ENCODE measurements at regions not wholly inside any gene's neighbourhood (a gene's known extent, or its start where the extent isn't known, plus 50 kb on each side); places are given as distances from the start of the nearest gene placed in this dataset.

DNA sequence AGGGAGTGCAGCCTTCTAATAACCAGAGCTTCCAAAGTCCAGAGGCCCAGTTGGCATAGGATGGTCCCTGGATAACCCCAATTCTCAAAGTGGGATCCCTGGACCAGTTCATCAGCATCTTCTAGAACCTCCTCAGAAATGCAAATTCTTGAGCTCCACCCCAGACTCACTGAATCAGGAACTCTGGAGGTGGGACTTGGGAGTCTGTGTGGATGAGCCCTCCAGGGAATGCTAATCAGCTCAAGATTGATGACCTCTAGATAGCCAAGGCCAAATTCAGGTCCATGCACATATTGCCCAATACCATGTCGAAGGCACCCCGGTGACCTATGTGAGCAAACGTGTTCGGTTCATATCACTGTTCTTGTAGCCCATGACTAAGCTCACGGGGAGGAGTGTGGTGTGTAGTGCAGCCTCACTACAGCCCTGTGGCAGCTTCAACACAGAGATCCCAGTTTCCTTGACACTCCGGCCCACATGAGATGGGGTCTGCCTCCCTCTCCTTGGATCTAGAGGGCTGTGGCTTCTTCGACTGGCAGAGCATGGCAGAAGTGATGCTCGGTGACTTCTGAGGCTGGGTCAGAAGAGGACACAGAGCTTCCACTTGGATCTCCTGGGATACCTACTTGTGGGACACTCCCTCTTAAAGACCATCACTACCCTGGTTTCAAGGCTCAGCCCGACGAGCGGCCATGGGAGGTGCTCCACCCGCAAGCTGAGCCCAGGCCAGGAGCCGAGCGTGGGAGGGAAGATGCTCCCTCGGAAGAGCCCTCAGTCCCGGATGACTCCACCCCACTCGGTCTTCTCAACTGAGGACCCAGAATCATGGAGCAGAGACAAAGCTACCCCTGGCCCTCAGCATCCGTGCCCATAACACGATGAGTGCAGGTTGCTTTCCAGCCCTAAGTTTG lies 151.1 kb upstream of the CST7 start:
- DNase-seq = no peak

DNA sequence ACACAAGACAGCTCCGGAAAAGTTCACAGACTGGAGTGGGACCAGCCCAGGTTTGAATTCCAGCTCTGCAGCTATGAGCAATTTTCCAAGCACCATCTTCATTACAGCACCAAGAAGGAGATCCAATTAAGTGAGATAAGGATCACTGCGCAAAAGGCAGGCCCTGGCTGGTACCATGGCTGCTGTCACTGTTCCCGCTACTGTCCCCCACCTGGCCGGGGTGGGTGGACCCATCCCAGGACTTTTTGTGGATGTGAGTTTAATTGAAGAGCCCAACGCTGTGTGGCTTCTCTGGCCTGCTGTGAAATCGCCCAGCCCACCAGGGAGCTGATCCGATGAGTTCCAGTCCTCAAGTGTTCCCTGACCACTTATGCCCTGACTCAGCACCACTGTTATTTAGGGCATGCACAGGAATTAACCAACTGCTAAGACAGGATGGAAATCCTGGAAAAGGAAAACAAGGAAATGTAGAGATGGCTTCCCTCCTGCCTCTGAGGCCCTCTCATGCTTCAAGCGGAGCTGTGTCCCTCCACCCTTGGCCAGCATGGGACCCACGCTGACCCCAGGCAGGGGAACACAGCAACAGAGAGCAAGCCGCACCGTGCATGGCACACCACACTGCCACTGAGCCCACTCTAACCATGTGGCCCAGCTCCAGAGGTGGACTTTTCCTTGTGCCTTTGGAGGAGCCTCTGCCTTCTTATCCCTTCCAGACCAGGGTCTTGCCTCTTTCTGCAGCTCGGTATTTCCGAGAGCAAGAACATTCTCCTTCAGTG lies 150.0 kb upstream of the CST7 start:
- no peak for DNase-seq

DNA sequence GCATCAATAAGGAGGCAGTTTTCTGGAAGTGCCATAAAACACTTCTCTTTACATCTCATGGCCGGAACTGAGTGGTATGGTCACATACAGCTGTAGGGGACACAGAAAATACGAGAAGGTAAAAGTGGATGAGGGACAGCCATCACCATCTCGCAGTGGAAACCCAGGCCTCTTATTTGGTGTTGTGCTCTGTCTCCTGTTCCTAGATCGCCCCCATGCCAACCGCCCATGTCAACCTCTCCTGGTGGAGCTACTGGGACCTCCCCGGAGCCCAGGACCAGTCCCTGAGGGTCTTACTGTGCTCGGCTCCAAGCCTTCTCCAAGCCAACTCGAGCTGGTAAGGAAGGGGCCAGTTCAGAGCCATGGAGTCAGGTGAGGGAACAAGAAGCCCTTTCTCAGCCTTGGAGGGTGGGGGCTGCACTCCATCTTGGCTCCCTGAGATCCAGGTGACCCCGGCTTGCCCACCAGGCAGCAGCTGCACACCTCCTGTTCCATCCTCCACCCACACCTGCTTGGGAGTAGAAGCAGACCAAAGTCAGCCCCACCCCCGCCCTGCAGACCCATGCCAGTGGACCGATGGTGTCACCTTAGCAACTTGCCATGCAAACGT lies 149.0 kb upstream of the CST7 start:
- no peak for DNase-seq

DNA sequence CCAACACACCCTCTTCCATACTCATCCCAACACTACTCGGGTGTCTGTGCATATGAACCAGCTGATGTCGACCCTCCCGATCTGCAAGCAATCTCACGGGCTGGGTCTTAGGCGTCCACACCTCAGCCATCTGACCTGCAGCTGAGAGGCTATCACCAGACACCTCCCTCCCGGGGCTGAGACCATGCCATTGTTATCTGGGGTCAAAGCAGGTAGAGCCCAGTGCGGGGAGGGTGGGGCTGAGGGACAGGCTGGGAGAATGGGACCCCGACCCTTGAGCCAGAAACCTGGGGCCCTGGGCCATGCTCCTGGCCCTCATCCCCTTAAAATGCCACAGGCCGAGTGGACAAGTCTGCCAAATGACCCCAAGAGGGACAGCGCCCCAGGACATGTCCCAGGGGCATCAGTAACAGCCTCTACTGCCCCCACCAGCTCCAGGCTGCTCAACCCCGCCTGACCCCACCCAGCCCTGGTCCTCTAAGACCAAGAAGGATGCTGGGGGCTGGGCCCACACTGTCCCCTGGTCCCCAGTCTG lies 146.7 kb upstream of the CST7 start:
- no peak for DNase-seq

DNA sequence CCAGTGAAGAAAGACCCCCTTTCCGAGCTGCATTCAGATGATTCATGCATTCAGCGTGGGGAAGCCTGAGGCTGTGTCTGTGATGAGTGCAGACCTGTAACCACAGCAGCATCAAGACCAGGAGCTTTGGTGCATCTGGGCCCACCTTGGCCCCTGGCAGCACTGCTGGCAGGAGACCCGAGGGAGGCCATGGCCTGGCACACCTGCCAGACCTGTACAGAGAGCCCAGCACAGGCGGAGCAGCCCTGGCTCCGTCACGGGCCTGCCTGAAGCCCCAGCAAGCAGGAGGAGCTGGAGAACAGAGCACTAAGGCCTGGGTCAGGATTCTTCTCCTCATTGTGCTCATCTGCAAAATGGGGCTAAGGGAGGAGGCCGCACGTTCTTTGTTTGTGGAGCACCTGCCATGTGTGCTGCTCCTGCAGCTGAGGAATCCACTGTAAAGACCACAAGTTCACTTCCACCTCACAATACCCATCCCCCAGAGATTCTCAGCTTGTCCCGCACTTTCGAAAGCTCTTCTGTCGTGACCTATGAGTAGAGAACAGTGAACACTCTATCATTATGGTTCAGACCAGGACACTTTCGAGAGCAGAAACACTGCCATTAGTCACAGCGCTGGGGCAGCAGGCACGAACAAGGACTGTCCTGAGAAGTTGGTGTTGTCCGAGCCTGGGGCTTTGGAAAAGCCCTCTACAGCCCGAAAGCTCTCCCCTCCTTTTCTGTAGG lies 144.4 kb upstream of the CST7 start:
- no peak for DNase-seq

DNA sequence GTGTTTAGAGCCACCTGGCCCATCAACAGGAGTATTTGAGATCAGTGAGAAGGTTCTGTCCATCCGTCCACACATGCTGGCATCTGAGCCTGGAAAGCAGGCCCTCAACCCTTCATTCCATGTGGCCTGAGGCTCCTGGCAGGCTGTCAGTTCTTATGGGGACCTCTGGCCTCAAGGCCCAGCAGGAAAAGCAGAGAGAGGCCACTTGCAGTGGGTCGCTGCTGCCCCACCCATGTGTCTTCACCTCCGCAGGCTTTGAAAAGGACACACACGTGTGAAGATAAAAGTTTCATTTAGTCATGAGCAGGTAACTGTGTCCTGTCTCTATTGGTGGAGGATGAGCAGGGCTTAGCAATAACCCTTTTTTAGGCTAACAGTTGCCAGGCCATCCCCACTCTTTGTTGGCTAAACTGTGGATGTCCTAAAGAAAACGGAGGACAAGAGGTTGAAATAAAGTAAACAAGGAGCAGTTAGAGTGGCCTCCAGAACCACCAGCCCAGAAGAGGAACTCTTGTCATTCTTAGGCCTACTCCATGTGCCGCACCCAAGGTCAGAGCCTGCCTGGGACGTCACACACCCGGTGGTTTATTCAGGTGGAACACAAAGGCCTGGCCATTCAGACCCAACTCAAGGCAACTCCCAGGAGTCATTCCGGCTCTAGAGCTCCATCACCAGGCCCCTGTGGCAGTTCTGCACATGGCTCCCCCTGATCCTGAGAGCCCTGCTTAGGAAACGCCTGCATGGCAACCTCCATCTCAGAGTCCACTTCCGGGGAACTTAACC lies 143.4 kb upstream of the CST7 start:
- no peak for DNase-seq

DNA sequence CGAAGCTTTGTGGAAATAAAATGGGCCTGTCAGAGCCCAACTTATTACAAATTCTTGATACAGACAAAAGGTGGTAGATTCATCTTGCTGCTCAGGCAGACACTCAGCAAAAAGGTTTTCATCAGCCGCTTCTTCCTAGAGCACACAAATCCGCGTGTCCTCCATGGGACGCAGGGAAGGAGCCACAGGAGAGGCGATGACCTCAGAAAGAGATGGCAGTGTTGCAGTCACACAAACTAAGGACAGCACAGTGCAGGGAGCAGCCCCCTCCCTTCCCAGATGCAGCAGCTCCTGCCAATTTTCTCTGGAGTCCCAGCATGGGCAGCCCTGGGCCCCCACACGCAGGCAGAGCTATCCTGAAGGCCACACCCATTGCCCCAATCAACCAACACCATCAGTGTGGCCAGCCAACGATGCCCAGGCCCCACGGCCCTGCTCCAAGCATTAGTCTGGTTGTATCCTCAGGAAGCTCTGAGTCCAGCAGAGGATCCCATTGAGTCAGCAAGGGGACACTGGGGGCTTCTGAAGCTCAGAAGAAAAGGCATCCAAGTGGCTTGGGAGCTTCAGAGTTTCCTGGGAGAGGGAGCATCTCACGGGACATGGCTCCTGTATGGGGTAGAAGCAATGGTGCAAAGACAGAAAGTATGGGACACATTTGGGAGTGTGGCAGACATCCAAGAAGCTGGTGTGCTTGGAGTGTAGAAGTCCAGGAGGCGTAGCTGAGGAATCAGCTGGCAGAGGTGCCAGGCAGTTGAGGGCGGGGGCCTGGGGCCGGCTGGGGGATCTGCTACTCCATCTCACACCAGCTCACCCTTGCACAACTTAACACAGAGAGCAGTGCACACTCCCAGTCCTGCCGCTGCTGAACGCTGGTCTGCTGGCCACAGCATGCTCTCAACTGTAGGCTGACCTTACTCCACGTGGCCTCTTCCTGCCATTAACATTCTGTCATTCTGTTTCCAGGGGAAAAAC lies 142.1 kb upstream of the CST7 start:
- DNase-seq = no peak

DNA sequence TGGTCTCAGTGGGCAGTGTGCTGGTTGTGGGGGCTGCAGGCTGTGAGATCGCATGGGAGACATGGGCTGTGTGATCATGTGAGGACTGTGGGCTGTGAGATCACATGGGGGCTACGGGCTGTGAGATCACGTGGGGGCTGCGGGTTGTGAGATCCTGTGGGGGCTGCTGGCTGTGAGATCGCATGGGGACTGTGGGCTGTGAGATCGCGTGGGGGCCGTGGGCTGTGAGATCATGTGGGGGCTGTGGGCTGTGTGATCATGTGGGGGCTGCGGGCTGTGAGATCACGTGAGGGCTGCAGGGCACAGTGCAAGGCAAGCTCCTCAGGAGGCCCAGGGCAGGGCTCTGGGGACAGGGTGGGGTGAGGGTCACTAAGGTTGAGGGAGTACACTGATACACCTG lies 140.5 kb upstream of the CST7 start:
- DNase-seq = no peak

DNA sequence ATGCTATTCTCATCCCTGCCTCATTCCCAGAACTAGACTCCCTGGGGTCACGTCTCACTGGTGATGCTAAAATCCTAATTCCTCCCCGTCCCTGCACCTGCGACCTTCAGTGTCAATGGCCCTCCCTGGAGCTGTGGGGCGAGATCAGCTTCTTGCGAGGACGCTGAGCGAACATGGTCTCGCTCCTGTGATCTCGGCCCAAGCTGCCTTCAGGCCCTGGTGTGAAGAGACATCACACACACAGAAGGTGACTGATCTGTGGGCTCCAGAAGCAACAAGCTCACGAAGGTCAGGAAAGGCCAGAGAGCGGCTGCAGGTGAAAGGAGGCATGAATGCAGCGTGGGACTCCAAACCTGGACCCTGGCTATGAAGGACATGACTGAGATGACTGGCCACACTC lies 139.5 kb upstream of the CST7 start:
- no peak for DNase-seq

DNA sequence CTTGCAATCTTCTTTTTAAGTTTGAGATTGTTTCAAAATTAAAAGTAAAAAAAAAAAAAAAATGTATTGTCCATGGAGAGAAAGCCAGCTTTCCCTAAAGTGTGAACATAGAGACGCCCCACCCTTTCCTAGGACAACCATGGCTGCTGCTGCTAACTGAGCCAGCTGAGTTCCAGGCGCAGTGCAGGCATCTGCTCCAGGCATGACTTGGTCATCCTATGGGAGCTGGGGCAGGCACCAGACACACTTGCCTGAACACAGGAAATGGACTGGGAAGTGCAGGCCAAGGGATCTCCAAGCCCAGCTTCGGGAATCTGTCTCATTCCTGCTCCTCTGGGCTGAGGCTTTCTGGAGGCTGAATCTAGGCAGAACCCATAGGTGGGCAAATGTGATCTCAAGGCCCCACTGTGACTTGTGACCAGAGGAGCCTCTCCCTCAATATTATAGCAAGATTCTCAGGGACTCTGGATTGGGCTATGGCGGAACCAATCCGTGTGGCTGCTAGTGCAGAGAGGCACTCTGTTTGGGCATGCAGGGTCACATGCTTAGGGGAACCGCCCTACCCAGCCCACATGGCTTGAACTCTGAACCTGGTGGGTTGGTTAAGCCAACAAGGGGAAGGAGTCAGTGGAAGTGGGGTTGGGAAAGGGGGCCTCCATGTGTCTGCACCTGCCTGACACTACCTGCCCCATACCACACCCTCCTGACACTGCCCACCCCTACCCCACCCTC lies 138.2 kb upstream of the CST7 start:
- no peak for DNase-seq

DNA sequence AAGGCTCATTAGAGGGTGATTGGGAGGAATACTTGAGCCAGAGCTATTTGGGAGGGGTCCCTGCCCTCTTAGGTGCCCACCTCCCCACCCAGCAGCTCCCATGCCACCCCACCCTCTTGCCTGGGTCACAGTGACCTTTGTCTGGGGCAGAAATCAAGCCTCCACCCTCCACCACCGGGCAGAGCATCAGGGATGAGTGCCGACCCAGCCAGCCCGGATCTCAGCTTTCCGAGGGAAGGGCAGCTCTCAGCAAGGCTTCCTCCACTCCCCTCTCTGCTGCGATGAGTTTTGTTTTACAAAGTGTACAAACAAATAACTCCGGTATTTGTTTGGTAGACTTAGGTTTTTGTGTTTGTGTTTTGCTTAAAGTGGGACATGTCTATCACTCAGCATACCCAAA lies 136.7 kb upstream of the CST7 start:
- no peak for DNase-seq

DNA sequence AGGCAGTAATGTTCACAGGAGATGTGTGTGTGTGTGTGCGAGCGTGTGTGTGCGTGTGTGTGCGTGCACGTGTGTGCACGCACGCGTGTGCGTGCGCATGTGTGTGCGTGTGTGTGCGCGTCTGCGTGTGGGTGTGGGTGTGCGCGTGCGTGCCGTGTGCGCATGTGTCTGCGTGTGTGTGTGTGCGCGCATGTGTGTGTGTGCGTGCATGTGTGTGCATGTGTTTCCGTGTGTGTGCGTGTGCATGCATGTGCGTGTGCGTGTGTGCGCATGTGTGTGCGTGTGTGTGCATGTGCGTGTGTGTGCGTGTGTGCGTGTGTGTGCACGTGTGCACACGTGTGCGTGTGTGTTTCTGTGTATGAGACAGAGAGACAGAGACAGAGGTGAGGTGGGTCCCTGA lies 136.0 kb upstream of the CST7 start:
- DNase-seq = no peak

DNA sequence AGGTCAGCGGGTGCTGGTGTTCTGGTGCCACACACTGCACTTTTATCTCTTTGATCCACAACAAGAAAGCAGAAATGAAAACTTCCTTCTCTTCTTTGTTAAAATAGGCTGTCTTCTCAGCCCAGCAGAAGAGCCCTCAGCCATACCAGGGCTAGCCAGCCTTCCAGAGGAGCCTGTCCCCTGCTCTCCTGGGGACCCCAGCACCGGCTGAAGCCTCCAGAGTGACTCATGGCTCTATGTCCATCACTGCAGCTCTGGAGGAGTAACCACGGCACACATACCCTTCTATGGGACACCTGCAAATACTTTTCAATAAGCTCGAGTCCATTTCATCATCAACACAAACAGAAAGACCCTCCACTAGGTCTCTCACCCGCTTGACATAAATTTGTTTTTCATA lies 135.6 kb upstream of the CST7 start:
- DNase-seq = no peak

DNA sequence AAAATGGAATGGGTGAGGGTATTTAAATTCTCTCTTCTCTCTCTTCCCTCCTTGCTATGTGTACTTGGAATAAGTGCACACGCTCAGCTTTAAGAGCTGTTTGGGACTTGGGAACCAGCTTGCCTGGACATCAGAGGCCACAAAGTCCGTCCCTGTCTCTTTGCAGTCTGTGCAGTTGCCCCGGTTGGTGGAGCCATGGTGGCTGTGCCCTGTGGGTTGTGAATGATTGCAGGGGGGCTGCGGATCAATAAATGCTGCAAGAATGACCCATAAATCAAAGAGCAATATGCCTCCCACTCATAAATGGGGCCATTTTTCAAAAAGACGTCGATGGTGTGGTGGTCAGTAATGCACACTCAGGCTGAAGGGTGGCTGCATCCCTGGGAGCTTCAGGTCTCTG lies 135.1 kb upstream of the CST7 start:
- no peak for DNase-seq

DNA sequence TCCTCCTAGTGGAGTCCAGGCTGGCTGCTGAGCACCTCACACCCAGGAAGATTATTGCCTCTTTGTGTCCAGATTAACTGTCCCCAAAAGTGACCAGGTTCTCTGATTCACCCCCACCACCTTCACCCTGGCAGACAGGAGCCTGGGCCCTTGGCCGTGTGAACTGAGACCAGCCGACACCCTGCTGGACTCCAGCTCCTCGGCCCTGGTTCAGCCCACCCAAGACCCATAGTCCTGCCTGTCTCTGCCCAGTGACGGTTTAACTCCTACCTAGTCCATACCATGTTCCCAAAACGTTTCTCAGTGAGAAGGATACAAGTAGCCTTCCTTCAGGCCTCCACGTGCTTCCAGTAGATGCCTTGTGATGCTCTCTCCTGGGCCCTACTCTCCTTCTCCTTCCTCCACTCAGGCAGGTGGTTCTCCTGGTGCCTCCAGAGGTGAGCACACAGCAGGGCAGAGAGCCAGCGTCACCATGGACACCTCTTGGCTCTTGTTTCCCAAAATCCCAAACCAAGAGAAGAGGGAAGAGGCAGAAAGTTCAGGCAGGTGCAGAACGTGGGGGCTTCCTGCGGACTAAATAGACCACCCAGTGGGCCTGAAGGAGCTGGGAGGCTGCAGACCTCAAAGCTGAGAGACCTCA lies 134.4 kb upstream of the CST7 start:
- no peak for DNase-seq

DNA sequence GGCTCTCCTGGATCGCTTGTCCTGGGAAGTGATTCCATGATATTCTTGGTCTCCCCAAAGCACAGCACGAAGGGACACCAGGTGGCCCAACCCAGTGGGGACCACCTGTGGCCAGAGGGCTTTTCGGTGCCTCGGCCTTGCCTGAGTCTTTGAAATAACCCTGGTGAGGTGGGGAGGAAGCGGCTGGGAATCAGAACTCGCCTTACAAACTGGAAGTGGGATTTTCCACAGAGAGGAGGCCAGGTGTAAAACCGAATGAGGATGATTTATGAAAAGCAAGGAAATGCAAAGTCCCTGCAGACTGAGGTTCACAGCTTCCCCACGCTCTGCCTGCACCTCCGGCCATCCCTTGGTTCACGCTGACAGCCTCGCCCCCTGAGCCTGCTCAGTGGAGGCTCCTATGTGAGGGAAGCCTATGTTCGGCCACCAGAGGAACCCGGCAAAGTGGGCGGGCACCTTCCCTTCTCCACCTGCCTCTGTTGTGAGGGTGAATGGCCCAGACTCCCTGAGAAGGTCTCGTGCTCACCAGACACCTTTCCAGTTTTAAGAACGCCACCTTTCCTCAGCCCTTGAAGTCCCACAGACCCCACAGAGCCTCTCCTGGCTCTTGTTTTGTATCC lies 133.8 kb upstream of the CST7 start:
- DNase-seq = no peak

DNA sequence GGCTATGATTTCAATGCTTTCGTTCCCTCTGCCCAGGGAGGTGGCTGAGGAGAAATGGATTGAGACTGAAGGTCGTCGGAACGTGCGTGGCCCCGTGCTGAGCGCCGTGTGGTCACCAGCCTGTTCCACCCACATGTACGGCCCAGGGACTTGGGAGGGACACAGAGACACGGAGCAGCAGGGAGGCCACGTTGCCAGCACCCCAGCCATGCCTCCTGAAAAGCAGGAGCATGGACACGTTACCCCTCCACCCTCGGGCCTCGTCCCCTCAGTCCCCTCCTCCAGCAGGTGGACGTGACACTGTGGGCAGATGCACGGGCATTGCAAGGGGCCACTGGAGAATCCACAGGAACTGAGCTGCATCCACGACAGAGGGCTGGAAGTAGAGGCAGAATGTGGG lies 133.1 kb upstream of the CST7 start:
- no peak for DNase-seq

DNA sequence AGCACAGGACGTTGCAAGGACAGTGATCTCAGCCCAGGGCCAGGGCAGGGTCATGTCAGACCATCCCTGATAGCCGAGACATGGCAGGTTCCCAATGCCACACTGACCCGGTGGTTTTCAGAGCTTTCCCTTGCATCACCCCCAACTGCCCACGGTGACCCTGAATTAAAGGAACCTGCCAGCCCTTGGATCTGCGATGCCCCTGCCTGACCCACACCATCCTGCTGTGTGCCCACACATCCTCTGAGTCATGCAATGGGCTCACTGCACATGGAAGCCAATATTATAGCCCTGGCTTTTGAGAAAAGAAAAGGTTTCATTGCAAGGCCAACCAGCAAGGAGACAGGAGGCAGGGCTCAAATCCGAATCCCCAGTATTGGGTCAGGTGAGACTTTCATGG lies 132.6 kb upstream of the CST7 start:
- DNase-seq = no peak

DNA sequence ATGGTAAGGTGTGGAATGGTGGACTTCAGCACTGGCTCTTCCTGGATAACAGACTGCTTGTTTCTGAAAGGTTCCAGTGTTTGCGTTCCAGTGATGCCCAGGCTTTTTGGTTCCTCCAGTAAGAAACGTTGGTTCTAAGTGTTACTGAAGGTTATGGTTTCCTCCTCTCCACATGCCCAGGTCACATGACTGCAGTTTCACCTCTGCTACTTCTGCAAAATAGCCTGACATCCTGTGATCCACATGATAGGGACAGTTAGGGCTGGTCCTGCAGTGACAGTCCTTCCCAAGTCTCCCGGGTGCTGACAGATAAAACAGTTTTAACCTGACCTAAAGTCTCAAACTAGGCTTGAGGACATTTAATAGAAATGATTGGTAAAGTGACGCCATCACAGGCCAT lies 132.2 kb upstream of the CST7 start:
- no peak for DNase-seq
